Heart right ventricle (tissue), 16 donors: ENCODE measurements at regions not wholly inside any gene's neighbourhood (a gene's known extent, or its start where the extent isn't known, plus 50 kb on each side); places are given as distances from the start of the nearest gene placed in this dataset.

Source experiments
- ATAC-seq, 8 donors: fragments of 200-7000 bp; cut with Tn5 transposase; one replicate each; pipeline ENCODE4 v1.9.1; 2020; ENCODE audit warnings: mild to moderate bottlenecking in 8 of 8, moderate library complexity in 8 of 8, moderate number of reproducible peaks in 1 of 8
- DNase-seq, 2 donors: peaks; one replicate each; pipeline ENCODE4 v3.0.0-alpha.2; 2020
- H3K27ac ChIP-seq, 10 donors: fragments of 200-600 bp; sonication (generic) in 2 of 10; one replicate each; pipeline versions ENCODE4 v1.5.0 to v1.8.0; 2020 to 2022; ENCODE audit warnings: mild to moderate bottlenecking in 3 of 10
- H3K27me3 ChIP-seq, 7 donors: fragments of 200-600 bp; one replicate each; pipeline ENCODE4 v1.8.0; 2021 to 2022; ENCODE audit warnings: mild to moderate bottlenecking in 2 of 7
- H3K36me3 ChIP-seq, 9 donors: fragments of 200-600 bp; sonication (generic) in 1 of 9; one replicate each; pipeline versions ENCODE4 v1.5.0 to v1.8.0; 2020 to 2022; ENCODE audit warnings: mild to moderate bottlenecking in 2 of 9
- H3K4me1 ChIP-seq, 9 donors: fragments of 200-600 bp; sonication (generic) in 1 of 9; one replicate each; pipeline versions ENCODE4 v1.5.0 to v1.8.0; 2020 to 2022; ENCODE audit warnings: mild to moderate bottlenecking in 4 of 9
- H3K4me3 ChIP-seq, 10 donors: fragments of 200-600 bp; sonication (generic) in 2 of 10; one replicate each; pipeline versions ENCODE4 v1.5.0 to v1.8.0; 2020 to 2022; ENCODE audit warnings: mild to moderate bottlenecking in 7 of 10, moderate library complexity in 2 of 10
- H3K9me3 ChIP-seq, 11 donors: fragments of 200-600 bp in 10 of 11; sonication (generic) in 2 of 11; one replicate each; pipeline versions ENCODE4 v1.5.0 to v1.8.0; 2013 to 2022; ENCODE audit warnings: mild to moderate bottlenecking in 2 of 11, control low read depth in 1 of 11, moderate library complexity in 1 of 11
- WGBS, 2 donors: extraction: QIAGEN DNeasy Blood & Tissue Kit; methylation state at CpG; one replicate each; pipeline ENCODE4 v1.1.7; 2013; ENCODE audit warnings: inconsistent platforms in 1 of 2; 5-methylcytosine and 5-hydroxymethylcytosine counted together
- intact Hi-C, 10 donors: fragments of 100-400 bp; cut with DNase I; formaldehyde crosslinking; loops; one replicate each; pipeline versions ENCODE4 v1.11.1 to v1.14.2; 2022
- TF ChIP-seq, protein P1 (sequence below), 9 donors: fragments of 200-600 bp; sonication (generic) in 2 of 9; IDR thresholded peaks; one replicate each; pipeline versions ENCODE4 v1.5.0 to v1.8.0; 2021 to 2022; ENCODE audit warnings: antibody characterized with exemption in 9 of 9, mild to moderate bottlenecking in 5 of 9, moderate library complexity in 1 of 9
- donor health status: Arrhythmogenic right ventricular cardiomyopathy.
- donor health status: ischemic (EF 13 %, LVEDD 7.1; RV severe dilation, severe dysfunction).
- donor health status: healthy with polysubstance abuse.
- donor health status: DM: no; HTN: yes; CAD: no.
- donor health status: DM: no; HTN: no; CAD: no.
- donor health status: ischemic (EF 25% LVEDD 6.9; RV normal size, moderate dysfunction).
- donor health status: ischemic (EF 25% LVEDD 5.7; RV mildly dilated, moderate dysfunction).
- donor health status: healthy.
- donor health status: DM: yes; HTN: yes; CAD: no.
- donor health status: Ischemic cardiomyopathy.
- donor health status: ischemic (EF 35%, LVEDD 5.7; RV mildly dilated, moderate dysfunction).
- donor health status: nonischemic (EF 11% LVEDD 7.7; RV severe dilation, severe dysfunction).
- donor health status: DM: yes; HTN: yes; CAD: no.
- donor health status: PGD.
- donor health status: ischemic (EF 29% LVEDD 5.4; RV normal size, mild dysfunction).
- donor health status: nonischemic (EF 23%, LVEDD 6.1; RV moderate dilation, normal function).

DNA sequence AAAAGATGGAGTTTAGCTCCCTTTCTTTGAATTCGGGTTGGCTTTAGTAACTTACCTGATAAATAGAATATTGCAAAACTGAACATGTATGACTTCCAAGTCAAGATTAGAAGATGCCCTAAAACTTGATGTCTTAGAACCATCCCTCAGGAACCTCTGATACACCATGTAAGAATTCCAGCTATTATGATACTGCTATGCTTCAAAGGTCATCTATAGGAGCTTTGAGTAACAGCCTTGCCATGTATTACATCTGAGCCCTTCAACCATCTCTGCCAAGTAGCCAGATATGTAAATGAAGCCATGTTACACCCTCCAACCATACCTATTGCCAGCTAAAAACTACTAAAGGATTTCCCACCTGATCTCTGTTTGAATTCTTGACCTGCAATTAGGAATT is 854.2 kb downstream of the SI start:
- no peaks in the 10 kb centered on the region for H3K4me1 ChIP-seq
- no peak overlapping the region for H3K27ac ChIP-seq
- no peak overlapping the region for H3K4me3 ChIP-seq
- no peaks in the 10 kb centered on the region for H3K27me3 ChIP-seq
- DNase-seq (no peak), ATAC-seq (no peak)
- peaks cover 0 to 27% (median 0%) of the 10 kb centered on the region in 11 donors for H3K9me3 ChIP-seq
- WGBS, 2 donors: 0 to 2% methylated on average over 1 of the region's 1 CpG
- H3K36me3 ChIP-seq: no peaks in the 10 kb centered on the region
- TF ChIP-seq, protein P1, sequence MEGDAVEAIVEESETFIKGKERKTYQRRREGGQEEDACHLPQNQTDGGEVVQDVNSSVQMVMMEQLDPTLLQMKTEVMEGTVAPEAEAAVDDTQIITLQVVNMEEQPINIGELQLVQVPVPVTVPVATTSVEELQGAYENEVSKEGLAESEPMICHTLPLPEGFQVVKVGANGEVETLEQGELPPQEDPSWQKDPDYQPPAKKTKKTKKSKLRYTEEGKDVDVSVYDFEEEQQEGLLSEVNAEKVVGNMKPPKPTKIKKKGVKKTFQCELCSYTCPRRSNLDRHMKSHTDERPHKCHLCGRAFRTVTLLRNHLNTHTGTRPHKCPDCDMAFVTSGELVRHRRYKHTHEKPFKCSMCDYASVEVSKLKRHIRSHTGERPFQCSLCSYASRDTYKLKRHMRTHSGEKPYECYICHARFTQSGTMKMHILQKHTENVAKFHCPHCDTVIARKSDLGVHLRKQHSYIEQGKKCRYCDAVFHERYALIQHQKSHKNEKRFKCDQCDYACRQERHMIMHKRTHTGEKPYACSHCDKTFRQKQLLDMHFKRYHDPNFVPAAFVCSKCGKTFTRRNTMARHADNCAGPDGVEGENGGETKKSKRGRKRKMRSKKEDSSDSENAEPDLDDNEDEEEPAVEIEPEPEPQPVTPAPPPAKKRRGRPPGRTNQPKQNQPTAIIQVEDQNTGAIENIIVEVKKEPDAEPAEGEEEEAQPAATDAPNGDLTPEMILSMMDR (IDR thresholded peaks at IDR 0.05): no peak
- intact Hi-C loops: no loop called here

DNA sequence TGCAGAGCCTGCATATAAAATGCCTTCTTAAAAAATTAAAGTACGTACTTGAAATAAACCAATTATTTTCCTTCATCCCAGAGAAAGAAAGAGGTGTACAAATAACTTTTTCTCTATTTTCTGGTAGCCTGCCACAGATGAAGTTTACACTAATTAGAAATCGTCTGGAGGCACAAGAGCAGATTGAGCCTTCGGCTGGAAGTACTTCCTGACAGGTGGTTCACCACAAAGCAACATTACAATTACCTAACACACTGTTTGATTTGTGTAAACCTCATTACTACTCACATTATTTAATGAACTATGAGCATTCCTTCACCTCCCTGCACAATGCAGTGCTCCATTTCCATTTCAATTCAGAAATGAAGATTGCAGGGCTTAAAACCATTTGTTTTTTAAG is 856.1 kb downstream of the SI start:
- ATAC-seq: no peak
- TF ChIP-seq, protein P1 (IDR thresholded peaks at IDR 0.05): no peak
- no peak overlapping the region for H3K27ac ChIP-seq
- WGBS, 2 donors: 59% methylated on average over 3 of the region's 3 CpGs
- intact Hi-C loops: no loop called here
- no peaks in the 10 kb centered on the region for H3K27me3 ChIP-seq
- no peaks in the 10 kb centered on the region for H3K36me3 ChIP-seq
- no peak overlapping the region for H3K4me3 ChIP-seq
- H3K9me3 ChIP-seq: peaks cover 0 to 33% (median 0%) of the 10 kb centered on the region in 11 donors
- H3K4me1 ChIP-seq: no peaks in the 10 kb centered on the region
- no peak for DNase-seq

DNA sequence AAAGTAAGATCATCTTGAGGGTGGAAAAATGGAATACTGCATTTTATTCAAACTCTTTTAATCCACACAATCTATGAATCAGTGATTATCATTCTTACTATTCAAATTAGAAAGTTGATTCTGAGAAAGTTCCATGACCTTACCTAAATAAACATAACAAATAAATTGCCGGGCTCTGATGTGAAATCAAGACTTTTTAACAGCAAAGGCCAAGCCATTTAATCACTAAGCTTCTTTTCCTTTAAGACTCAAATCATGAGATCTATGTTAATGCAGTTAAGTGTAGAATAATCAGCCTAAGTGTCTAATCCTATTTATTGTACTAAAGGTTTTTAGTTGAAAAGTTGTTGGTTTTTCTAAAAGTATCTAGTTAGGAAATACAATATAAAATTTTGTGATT is 857.0 kb downstream of the SI start:
- intact Hi-C loops: no loop called here
- Histone ChIP-seq H3K4me3 (no peak overlapping the region), H3K27me3 (no peaks in the 10 kb centered on the region), H3K4me1 (no peaks in the 10 kb centered on the region), H3K27ac (no peak overlapping the region), H3K9me3 (peaks cover 0 to 33% (median 0%) of the 10 kb centered on the region in 11 donors), H3K36me3 (no peaks in the 10 kb centered on the region)
- DNase-seq: no peak
- WGBS, 2 donors: 74 to 85% methylated on average over 1 of the region's 1 CpG
- no peak for ATAC-seq
- TF ChIP-seq, protein P1 (IDR thresholded peaks at IDR 0.05): no peak

DNA sequence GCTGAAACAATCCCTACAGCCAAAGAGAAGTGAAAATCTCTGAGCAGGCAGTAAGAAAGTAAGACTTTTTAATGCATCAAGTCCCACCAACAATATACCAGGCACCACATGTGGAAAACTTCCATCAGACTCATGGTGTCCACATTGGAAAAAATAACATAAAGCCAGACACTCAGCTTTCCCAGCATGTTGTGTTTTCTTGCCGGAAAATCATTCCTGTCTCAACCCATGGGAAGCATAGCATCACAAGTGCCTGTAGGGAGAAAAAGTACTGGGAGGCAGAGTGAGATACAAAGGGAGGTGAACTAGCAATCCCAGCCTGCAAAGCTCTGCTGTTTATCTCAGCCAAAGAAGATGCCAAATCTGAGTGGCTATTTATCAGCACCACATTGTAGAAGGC is 868.9 kb downstream of the SI start:
- WGBS, 2 donors: 70 to 85% methylated on average over 1 of the region's 1 CpG
- DNase-seq (no peak), ATAC-seq (no peak)
- peaks cover 0 to 10% (median 0%) of the 10 kb centered on the region in 11 donors for H3K9me3 ChIP-seq
- no peak overlapping the region for H3K4me3 ChIP-seq
- no peak overlapping the region for H3K27ac ChIP-seq
- H3K27me3 ChIP-seq: no peaks in the 10 kb centered on the region
- H3K36me3 ChIP-seq: no peaks in the 10 kb centered on the region
- H3K4me1 ChIP-seq: no peaks in the 10 kb centered on the region
- intact Hi-C loops: no loop called here
- TF ChIP-seq, protein P1 (IDR thresholded peaks at IDR 0.05): no peak
